ENCODE measurements at regions not wholly inside any gene's neighbourhood (a gene's known extent, or its start where the extent isn't known, plus 50 kb on each side); places are given as distances from the start of the nearest gene placed in this dataset.

- no peaks in the 10 kb centered on the region for H4K20me1 ChIP-seq (ENCODE audit: insufficient read depth)
- H3K9me3 ChIP-seq (ENCODE audit: low read depth) = no peaks in the 10 kb centered on the region
- no peak overlapping the region for H3K4me2 ChIP-seq (ENCODE audit: unreplicated experiment)
- DNase-seq = no peak
- WGBS, 2 experiments (ENCODE audit: low coverage in 1 of 2, low lambda C conversion rate in 2 of 2, missing lambda C conversion rate in 2 of 2) = 81 to 89% methylated on average over 8 of the region's 8 CpGs
- no peaks in the 10 kb centered on the region for H3K27me3 ChIP-seq (replicated peaks; ENCODE audit: insufficient read depth)
- TF ChIP-seq EZH2 (IDR thresholded peaks at IDR 0.05; ENCODE audit: insufficient read depth, poor library complexity, severe bottlenecking) (no peak), EZH2phosphoT487 (IDR thresholded peaks at IDR 0.05; ENCODE audit: insufficient read depth, low read depth) (no peak)
- H3K4me1 ChIP-seq (ENCODE audit: insufficient read depth) = peaks cover 18% of the 10 kb centered on the region
- no peaks in the 10 kb centered on the region for H3K9me2 ChIP-seq (ENCODE audit: insufficient read depth)
- peaks cover 23% of the 10 kb centered on the region; the same call in 1 of the 2 replicates for H3F3A ChIP-seq (ENCODE audit: insufficient read depth)
- no peak overlapping the region for H3K9ac ChIP-seq
- no peak overlapping the region for H3K4me3 ChIP-seq
- H3K79me2 ChIP-seq (ENCODE audit: insufficient read depth) = no peaks in the 10 kb centered on the region; the same call in 1 of the 2 replicates
- in situ Hi-C loops (cut with MboI) = no loop called here
- no peak overlapping the region for H2AFZ ChIP-seq
- no peak overlapping the region for H3K27ac ChIP-seq
- no peaks in the 10 kb centered on the region; the same call in 1 of the 2 replicates for H3K36me3 ChIP-seq (ENCODE audit: low read depth)
Measured at GRCh38 chr12:124432376-124432775, 135.0 kb downstream of the NCOR2 start.

- no peak overlapping the region for H3K4me3 ChIP-seq
- no peak overlapping the region for H3K4me2 ChIP-seq (ENCODE audit: unreplicated experiment)
- no peaks in the 10 kb centered on the region for H4K20me1 ChIP-seq (ENCODE audit: insufficient read depth)
- no peaks in the 10 kb centered on the region for H3K9me2 ChIP-seq (ENCODE audit: insufficient read depth)
- no peaks in the 10 kb centered on the region; the same call in 1 of the 2 replicates for H3K36me3 ChIP-seq (ENCODE audit: low read depth)
- H3K27me3 ChIP-seq (replicated peaks; ENCODE audit: insufficient read depth) = no peaks in the 10 kb centered on the region
- H2AFZ ChIP-seq = no peak overlapping the region
- H3K79me2 ChIP-seq (ENCODE audit: insufficient read depth) = no peaks in the 10 kb centered on the region; the same call in 1 of the 2 replicates
- 93 to 94% methylated on average over 8 of the region's 8 CpGs for whole genome bisulfite sequencing, 2 experiments (ENCODE audit: low coverage in 1 of 2, low lambda C conversion rate in 2 of 2, missing lambda C conversion rate in 2 of 2)
- in situ Hi-C loops (cut with MboI) = no loop called here
- TF ChIP-seq EZH2 (IDR thresholded peaks at IDR 0.05; ENCODE audit: insufficient read depth, poor library complexity, severe bottlenecking) (no peak), EZH2phosphoT487 (IDR thresholded peaks at IDR 0.05; ENCODE audit: insufficient read depth, low read depth) (no peak)
- no peaks in the 10 kb centered on the region for H3K9me3 ChIP-seq (ENCODE audit: low read depth)
- peaks cover 18% of the 10 kb centered on the region for H3K4me1 ChIP-seq (ENCODE audit: insufficient read depth)
- no peak overlapping the region for H3K9ac ChIP-seq
- no peak overlapping the region for H3K27ac ChIP-seq
- DNase-seq = no peak
- H3F3A ChIP-seq (ENCODE audit: insufficient read depth) = peaks cover 23% of the 10 kb centered on the region; the same call in 1 of the 2 replicates
Measured at GRCh38 chr12:124431971-124432370, 135.4 kb downstream of the NCOR2 start.

DNA sequence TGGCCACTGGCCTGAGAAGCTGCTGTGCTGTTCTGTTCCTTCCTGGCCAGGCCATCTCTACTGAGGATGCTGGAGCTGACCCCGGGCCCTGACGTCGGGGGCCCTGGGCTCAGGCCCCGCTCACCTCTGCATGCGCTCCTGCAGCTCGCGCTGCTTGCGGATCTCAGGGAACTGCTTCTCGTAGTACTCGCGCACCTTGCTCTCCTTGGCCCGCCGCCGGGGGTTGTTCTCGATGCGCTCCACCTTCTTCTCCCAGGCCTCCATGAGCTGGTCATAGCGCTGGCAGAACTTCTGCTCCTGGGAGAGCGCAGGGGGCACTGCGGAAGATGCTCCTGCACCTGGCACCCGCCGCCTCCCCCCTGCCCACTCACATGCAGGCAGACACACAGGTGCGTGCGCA is 135.6 kb downstream of the RFLNA start:
- in situ Hi-C loops (cut with MboI) = no loop called here
- WGBS, 2 experiments (ENCODE audit: low coverage in 1 of 2, low lambda C conversion rate in 2 of 2, missing lambda C conversion rate in 2 of 2) = 91 to 94% methylated on average over 20 to 23 of the region's 23 CpGs
- no peaks in the 10 kb centered on the region for H3K9me2 ChIP-seq (ENCODE audit: insufficient read depth)
- H3K9ac ChIP-seq = no peak overlapping the region
- no peaks in the 10 kb centered on the region for H4K20me1 ChIP-seq (ENCODE audit: insufficient read depth)
- no peaks in the 10 kb centered on the region for H3K27me3 ChIP-seq (replicated peaks; ENCODE audit: insufficient read depth)
- no peak overlapping the region for H3K4me2 ChIP-seq (ENCODE audit: unreplicated experiment)
- H3K79me2 ChIP-seq (ENCODE audit: insufficient read depth) = no peaks in the 10 kb centered on the region; the same call in 1 of the 2 replicates
- no peak for TF ChIP-seq EZH2 (IDR thresholded peaks at IDR 0.05; ENCODE audit: insufficient read depth, poor library complexity, severe bottlenecking)
- no peak for TF ChIP-seq EZH2phosphoT487 (IDR thresholded peaks at IDR 0.05; ENCODE audit: insufficient read depth, low read depth)
- H3K27ac ChIP-seq = no peak overlapping the region
- no peaks in the 10 kb centered on the region for H3K9me3 ChIP-seq (ENCODE audit: low read depth)
- H3K36me3 ChIP-seq (ENCODE audit: low read depth) = no peaks in the 10 kb centered on the region; the same call in 1 of the 2 replicates
- H3K4me3 ChIP-seq = no peak overlapping the region
- H2AFZ ChIP-seq = no peak overlapping the region
- no peak for DNase-seq
- peaks cover 18% of the 10 kb centered on the region for H3K4me1 ChIP-seq (ENCODE audit: insufficient read depth)
- peaks cover 23% of the 10 kb centered on the region; the same call in 1 of the 2 replicates for H3F3A ChIP-seq (ENCODE audit: insufficient read depth)

GRCh38 chr12:124429535-124429934 is 134.6 kb downstream of the RFLNA start:
- Histone ChIP-seq H3K4me1 (ENCODE audit: insufficient read depth) (peaks cover 18% of the 10 kb centered on the region), H3K79me2 (ENCODE audit: insufficient read depth) (no peaks in the 10 kb centered on the region; the same call in 1 of the 2 replicates), H2AFZ (no peak overlapping the region), H4K20me1 (ENCODE audit: insufficient read depth) (no peaks in the 10 kb centered on the region), H3K9me3 (ENCODE audit: low read depth) (no peaks in the 10 kb centered on the region), H3K27me3 (replicated peaks; ENCODE audit: insufficient read depth) (no peaks in the 10 kb centered on the region), H3K36me3 (ENCODE audit: low read depth) (no peaks in the 10 kb centered on the region; the same call in 1 of the 2 replicates), H3K4me3 (no peak overlapping the region), H3K4me2 (ENCODE audit: unreplicated experiment) (no peak overlapping the region), H3K9ac (peak overlapping the region; percentile 75), H3K27ac (peak overlapping the region; percentile 93), H3F3A (ENCODE audit: insufficient read depth) (peaks cover 23% of the 10 kb centered on the region; the same call in 1 of the 2 replicates), H3K9me2 (ENCODE audit: insufficient read depth) (no peaks in the 10 kb centered on the region)
- DNase-seq = no peak
- in situ Hi-C loops (cut with MboI) = no loop called here
- TF ChIP-seq EZH2 (IDR thresholded peaks at IDR 0.05; ENCODE audit: insufficient read depth, poor library complexity, severe bottlenecking) (no peak), EZH2phosphoT487 (IDR thresholded peaks at IDR 0.05; ENCODE audit: insufficient read depth, low read depth) (no peak)
- WGBS, 2 experiments (ENCODE audit: low coverage in 1 of 2, low lambda C conversion rate in 2 of 2, missing lambda C conversion rate in 2 of 2) = 91 to 94% methylated on average over 9 to 14 of the region's 15 CpGs

Measured in GM23248 (cell line).